GM19043 (cell line): ENCODE measurements at regions not wholly inside any gene's neighbourhood (a gene's known extent, or its start where the extent isn't known, plus 50 kb on each side); places are given as distances from the start of the nearest gene placed in this dataset.
"Not testable (repeated sequence)": the region's sequence is repeated elsewhere in the genome, so short reads cannot be mapped to it uniquely, and the experiment has no call there.

Experiments
- ATAC-seq: cut with Tn5 transposase; IDR thresholded peaks from one replicate; pipeline ENCODE4 v1.9.1; 2021; ENCODE audit warnings: low read depth; ENCODE audit not compliant: unreplicated experiment

GRCh38 chr7:87007038-87007437, 52.4 kb downstream of the ELAPOR2 start:
- ATAC-seq = no peak

- no peak for ATAC-seq
These were observed 54.5 kb downstream of the ELAPOR2 start for GRCh38 chr7:87004956-87005355.

- peak; percentile 54 for ATAC-seq
These were observed 55.3 kb downstream of the ELAPOR2 start for GRCh38 chr7:87003872-87004798.

DNA sequence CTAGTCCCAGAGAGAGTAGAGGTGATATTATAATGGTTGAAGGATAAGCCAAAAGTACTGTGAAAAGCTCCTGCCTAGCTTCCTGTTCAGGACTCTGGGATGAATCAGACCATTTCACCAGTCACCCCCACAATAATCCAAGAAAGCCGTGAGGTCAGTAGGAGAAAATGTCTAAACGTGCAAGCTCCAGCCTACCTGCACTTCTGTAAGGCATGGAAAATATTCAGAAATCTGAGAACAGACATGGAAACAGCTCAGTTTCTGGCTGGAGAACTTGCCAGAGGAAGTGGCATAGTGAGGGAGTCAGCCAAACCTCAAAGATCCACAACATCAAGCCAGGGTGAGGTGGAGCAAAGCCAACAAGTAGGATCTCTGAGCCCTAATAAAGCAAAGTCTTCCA, 58.2 kb downstream of the ELAPOR2 start:
- no peak for ATAC-seq

DNA sequence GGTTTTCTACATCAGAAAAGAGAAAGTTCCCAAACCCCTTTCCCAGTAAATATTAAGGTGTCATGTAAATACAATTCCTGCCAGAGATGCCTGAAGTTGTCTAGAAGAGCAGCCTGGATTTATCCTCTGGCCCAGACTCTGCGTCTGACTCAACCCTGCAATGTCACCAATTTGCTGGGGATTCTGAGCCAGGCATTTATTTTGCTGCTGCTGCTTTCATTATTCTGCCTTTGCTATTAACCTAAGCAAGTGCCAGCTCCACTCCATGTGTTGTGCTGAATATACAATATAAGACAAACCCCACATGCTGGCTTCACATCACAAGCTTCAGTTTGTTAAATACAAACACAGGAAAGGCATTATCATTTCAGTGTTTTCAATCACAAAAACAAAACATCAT, 59.1 kb downstream of the ELAPOR2 start:
- no peak for ATAC-seq

- no peak for ATAC-seq
These were observed 59.7 kb downstream of the ELAPOR2 start for GRCh38 chr7:86999750-87000149.

DNA sequence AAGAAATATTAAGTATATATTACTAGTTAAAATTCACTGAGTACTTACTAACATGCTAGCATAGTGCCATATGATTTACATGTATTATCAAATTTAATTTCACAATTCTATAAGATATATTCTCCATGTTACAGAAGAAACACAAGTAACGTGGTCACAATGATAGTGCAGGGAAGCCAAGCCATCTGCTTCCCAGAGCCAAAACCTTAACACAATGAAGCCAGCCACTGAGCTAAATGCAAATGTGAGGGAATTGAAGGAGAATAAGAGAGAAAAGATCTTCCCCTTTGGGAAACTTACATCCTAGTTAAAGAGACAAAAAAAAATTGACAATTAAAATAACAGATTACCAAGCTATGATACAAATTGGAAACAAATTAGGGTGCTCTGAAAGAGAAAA, 63.6 kb downstream of the ELAPOR2 start:
- ATAC-seq = no peak

DNA sequence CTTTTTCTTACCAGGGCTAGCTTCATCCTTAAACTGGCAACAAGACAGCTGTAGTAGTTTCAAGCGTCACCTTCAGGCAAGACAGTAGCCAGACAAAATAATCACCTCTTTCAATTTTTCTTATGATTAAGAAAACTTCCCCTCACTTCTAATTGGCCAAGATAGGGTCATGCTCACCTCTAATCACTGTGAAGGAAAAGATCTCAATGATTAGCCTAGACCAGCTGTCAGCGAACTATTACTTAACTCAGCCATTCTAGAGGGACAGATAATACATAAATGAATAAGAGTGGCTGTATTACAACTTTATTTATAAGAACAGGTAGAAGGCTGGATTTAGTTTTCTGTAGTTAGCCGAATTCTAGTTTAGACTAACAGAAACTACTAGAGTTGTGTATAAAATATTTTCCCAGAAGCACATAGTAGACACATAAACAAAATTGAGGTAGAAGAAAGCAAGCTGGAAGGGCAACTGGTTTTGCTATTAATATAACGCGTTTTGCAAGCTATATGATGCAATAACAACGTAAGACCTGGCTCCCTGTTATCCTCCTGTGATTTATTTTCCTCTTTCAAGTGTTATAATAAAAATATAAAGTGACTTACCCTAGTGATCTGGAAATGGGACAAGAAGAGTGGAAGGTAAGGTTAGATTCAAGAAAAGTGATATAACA, 64.3 kb downstream of the ELAPOR2 start:
- ATAC-seq = no peak

- peak; percentile 9 for ATAC-seq
These were observed 67.7 kb downstream of the ELAPOR2 start for GRCh38 chr7:86991771-86992191.

DNA sequence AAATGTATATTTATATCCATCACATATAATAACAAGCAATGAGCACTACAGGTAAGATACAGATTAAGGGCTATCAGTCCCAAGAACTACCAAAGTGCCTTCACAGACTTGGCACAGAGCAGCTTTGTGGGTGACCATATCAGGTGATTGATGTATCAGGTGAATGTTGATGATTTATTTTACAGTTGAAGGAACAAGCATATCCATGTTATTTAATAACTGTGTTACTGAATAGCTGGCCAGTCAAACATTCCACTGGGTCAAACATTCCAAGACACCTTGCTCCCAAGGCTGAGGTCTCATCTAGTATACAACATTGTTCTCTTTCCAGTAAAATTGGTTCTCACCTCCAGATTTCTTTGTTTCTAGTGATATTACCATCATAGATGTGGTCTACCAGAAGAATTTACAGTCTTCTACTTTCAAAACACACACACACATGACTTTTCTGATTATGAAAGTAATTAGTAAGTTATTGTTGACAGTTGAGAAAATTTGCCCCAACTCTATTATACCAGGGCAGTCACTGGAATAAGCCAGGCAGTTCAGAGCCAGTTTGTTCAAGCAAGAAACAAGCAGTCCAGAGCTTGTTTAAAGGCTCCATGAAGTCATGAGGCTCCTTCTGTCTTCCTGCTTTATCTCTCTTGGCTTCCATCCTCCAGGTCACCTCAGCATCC, 68.2 kb downstream of the ELAPOR2 start:
- peak; percentile 86 for ATAC-seq

- ATAC-seq = no peak
These were observed 70.0 kb downstream of the ELAPOR2 start for GRCh38 chr7:86989407-86989806.

DNA sequence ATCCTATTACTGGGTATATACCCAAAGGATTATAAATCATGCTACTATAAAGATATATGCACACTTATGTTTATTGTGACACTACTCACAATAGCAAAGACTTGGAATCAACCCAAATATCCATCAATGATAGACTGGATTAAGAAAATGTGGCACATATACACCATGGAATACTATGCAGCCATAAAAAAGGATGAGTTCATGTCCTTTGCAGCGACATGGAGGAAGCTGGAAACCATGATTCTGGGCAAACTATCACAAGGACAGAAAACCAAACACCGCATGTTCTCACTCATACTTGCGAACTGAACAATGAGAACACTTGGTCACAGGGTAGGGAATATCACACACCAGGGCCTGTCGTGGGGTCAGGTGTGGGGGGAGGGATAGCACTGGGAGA, 71.6 kb downstream of the ELAPOR2 start:
- ATAC-seq = not testable (repeated sequence)

- not testable (repeated sequence) for ATAC-seq
These were observed 72.1 kb downstream of the ELAPOR2 start for GRCh38 chr7:86987358-86987757.

DNA sequence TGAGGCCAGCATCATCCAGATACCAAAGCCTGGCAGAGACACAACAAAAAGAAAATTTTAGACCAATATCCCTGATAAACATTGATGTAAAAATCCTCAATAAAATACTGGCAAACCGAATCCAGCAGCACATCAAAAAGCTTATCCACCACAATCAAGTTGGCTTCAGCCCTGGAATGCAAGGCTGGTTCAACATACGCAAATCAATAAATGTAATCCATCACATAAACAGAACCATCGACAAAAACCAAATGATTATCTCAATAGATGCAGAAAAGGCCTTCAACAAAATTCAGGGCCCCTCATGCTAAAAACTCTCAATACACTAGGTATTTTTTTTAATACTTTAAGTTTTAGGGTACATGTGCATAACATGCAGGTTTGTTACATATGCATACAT, 74.1 kb downstream of the ELAPOR2 start:
- not testable (repeated sequence) for ATAC-seq

DNA sequence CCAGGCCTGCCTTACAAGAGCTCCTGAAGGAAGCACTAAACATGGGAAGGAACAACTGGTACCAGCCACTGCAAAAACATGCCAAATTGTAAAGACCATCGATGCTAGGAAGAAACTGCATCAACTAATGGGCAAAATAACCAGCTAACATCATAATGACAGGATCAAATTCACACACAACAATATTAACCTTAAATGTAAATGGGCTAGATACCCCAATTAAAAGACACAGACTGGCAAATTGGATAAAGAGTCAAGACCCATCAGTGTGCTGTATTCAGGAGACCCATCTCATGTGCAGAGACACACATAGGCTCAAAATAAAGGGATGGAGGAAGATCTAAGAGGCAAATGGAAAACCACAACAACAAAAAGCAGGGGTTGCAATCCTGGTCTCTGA, 75.8 kb downstream of the ELAPOR2 start:
- ATAC-seq = not testable (repeated sequence)

DNA sequence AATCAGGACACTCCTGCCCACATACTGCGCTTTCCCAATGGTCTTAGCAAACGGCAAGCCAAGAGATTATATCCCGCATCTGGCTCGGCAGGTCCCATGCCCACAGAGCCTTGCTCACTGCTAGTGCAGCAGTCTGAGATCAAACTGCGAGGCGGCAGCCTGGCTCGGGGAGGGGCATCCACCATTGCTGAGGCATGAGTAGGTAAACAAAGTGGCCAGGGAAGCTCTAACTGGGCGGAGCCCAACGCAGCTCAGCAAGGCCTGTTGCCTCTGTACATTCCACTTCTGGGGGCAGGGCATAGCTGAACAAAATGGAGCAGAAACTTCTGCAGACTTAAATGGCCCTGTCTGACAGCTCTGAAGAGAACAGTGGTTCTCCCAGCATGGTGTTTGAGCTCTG, 77.5 kb downstream of the ELAPOR2 start:
- ATAC-seq = not testable (repeated sequence)

- no peak for ATAC-seq
These were observed 78.3 kb downstream of the ELAPOR2 start for GRCh38 chr7:86981127-86981526.

DNA sequence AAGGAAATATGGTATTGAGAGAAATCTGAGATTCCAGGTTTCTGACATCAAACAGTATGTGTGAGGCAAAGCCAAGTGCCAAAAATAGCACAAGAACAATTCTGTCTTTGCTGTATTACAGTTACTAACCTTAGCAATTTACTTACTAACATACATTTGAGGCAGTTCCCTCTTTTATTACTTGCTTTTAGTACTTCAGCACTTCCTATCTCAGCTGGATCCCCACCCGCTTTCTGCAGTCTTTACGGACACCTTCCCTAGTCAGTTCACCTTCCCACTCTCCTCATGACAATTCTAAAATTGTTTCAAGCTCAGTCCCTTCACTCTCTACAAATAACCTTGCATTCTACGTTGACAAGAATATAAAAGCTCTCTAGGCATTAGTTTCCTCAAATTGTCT, 79.2 kb downstream of the ELAPOR2 start:
- ATAC-seq = no peak

DNA sequence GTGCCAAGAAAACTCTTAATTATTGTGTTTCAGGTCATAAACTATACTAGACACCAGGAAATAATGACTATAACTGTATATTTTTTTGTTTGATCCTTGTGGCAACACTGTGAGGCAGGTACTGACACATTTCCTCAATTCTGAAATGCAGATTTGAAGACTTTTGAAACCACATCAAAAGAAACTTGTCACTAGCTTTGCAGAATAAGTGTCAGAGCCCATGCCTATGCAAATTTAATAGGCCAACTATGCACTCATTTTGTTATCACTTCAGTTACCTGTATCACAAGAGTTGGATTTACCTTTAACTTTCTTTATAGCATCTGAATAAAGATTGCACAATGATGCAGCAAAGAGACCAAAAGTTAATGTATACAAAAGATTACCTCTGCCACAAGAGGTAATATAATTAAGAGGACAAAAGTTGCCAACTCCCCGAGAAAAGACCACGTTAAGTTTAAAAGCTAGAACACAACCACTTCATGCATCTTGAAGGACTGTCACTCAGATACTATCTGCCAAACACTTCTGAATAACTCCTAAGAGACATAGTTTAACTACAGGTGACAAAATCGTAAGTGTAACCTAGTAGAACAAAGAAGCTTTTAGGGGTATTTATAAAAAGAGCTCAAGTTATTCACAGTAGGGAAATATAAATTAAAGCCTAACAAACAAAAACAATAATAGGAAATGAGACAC, 80.5 kb downstream of the ELAPOR2 start:
- peak; percentile 92 for ATAC-seq

DNA sequence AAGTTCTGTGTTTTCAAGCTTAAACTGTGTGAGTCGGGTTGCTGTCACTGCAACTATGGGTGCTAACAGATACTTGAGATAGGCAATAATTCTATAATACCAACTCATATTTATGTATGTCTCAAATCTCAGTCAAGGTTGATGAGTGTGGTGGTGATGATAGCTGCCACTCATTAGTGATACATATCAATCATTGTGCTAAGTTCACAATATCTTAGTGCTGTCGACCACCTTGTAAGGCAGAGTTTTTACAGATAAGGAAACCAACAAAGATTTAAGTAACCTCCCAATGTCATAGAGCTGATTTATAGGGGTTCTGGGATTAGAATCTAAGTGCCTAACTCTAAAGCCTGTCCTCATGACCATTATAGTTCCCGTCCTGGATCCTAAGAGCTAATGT, 82.5 kb downstream of the ELAPOR2 start:
- ATAC-seq = no peak

GRCh38 chr7:86975914-86976313, 83.5 kb downstream of the ELAPOR2 start:
- ATAC-seq = no peak
